Fibroblast of pulmonary artery (primary cell): ENCODE measurements at regions not wholly inside any gene's neighbourhood (a gene's known extent, or its start where the extent isn't known, plus 50 kb on each side); places are given as distances from the start of the nearest gene placed in this dataset.

Source experiments
- DNase-seq: peaks from one replicate; pipeline ENCODE4 v3.0.0-alpha.2; 2010; ENCODE audit warnings: low read depth
- H3K4me3 ChIP-seq: replicated peaks from 2 replicates; pipeline ENCODE4 v1.5.1; 2011; ENCODE audit warnings: low read depth, mild to moderate bottlenecking, control low read depth, low read length, moderate library complexity
- TF ChIP-seq, protein P1 (sequence below): IDR thresholded peaks from 2 replicates; pipeline ENCODE4 v1.5.1; 2011; ENCODE audit warnings: mild to moderate bottlenecking, control low read depth, low read length, inconsistent platforms; ENCODE audit errors: missing control alignments

DNA sequence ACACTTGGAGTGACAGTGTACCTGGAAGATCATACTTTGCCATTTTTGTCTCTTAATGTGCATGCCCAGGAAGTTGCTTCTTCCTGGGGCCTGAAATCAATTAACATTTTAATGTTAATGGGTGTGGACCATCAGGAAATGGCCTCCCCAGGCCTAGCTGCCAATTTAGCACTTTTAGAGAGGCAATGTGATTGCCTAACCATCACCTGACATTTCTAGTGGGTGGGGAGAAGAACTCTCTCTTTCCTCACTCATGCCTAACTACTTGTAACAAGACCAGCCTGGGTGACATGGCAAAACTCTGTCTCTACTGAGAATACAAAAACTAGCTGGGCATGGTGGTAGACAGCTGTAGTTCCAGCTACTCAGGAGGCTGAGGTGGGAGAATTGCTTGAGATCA is 549.0 kb upstream of the RGS18 start:
- H3K4me3 ChIP-seq: no peak overlapping the region
- TF ChIP-seq, protein P1, sequence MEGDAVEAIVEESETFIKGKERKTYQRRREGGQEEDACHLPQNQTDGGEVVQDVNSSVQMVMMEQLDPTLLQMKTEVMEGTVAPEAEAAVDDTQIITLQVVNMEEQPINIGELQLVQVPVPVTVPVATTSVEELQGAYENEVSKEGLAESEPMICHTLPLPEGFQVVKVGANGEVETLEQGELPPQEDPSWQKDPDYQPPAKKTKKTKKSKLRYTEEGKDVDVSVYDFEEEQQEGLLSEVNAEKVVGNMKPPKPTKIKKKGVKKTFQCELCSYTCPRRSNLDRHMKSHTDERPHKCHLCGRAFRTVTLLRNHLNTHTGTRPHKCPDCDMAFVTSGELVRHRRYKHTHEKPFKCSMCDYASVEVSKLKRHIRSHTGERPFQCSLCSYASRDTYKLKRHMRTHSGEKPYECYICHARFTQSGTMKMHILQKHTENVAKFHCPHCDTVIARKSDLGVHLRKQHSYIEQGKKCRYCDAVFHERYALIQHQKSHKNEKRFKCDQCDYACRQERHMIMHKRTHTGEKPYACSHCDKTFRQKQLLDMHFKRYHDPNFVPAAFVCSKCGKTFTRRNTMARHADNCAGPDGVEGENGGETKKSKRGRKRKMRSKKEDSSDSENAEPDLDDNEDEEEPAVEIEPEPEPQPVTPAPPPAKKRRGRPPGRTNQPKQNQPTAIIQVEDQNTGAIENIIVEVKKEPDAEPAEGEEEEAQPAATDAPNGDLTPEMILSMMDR: no peak
- no peak for DNase-seq

- no peak overlapping the region for H3K4me3 ChIP-seq
- DNase-seq: no peak
- TF ChIP-seq, protein P1: no peak
Measured at GRCh38 chr1:191615101-191615821, 543.0 kb upstream of the RGS18 start.

DNA sequence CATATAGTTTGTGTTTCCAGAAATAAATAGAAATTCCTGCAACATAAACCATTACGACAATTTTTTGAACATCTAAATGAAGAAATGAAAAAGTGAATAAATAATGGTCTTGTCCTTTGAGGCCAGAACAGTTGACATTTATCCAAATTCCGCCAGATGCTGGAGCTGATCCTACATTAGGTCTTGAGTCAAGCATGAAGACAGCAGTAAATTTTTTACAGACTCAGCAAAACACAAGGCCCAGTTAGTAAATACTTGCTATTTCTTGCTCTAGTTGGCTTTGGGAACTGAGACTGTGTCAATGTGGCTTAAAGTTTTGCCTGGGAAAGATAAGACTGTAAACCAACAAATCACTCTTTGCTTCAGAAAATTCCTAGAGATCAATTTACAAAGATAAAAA is 540.1 kb upstream of the RGS18 start:
- no peak for DNase-seq
- H3K4me3 ChIP-seq: no peak overlapping the region
- TF ChIP-seq, protein P1: no peak

GRCh38 chr1:191620883-191621282 is 537.4 kb upstream of the RGS18 start:
- DNase-seq: no peak
- TF ChIP-seq, protein P1: no peak
- no peak overlapping the region for H3K4me3 ChIP-seq

DNA sequence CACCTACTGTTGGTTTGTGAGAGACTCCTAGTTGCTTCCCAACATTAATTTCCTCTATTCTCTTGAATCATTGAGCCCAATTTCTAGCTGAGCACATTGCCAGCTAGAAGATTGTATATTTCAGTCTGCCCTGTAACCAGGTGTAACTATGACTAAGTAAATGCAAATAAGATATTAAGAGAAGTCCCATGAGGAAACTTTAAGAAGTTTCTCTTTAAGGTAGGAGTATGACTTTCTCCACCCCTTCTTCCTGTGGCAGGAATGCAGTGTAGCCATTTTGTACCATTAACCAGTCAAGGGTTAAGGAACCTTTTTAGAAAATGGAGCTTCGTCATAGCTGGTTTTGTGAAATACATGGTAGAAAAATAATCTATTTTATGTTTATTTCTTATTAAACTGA is 534.2 kb upstream of the RGS18 start:
- no peak overlapping the region for H3K4me3 ChIP-seq
- TF ChIP-seq, protein P1: no peak

GRCh38 chr1:191629836-191630235 is 528.4 kb upstream of the RGS18 start:
- H3K4me3 ChIP-seq: no peak overlapping the region
- TF ChIP-seq, protein P1: no peak
- DNase-seq: no peak

More for the DNA sequence above, 534.2 kb upstream of the RGS18 start:
- no peak for DNase-seq

DNA sequence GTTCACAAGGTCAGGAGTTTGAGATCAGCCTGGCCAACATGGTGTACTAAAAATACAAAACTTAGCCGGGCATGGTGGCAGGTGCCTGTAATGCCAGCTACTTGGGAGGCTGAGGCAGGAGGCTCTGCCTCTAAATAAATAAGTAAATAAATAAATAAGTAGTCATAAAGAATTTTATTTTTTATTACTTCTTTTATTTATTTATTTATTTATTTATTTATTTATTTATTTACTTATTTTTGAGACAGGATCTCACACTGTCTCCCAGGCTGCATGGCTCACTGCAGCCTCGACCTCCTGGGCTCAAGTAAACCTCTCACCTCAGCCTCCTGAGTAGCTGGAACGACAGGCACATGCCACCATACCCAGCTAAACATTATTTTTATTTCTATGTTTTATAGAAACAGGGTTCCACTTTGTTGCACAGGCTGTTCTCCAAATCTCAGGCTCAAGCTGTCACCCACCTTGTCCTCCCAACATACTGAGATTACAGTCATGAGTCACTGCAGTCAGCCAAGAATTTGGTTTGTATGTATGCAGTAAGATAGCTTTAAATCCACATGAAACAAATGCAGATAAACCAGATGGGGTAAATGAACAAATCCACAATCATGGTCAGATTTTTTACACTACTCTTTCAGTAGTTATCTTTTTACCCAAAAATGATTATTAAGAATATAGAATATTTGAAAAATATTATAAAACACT is 523.3 kb upstream of the RGS18 start:
- TF ChIP-seq, protein P1: no peak
- DNase-seq: no peak

More for the DNA sequence above, 523.3 kb upstream of the RGS18 start:
- no peak overlapping the region for H3K4me3 ChIP-seq
